ENCODE measurements at regions not wholly inside any gene's neighbourhood (a gene's known extent, or its start where the extent isn't known, plus 50 kb on each side); places are given as distances from the start of the nearest gene placed in this dataset.

GRCh38 chr7:131061818-131062217 is 265.9 kb upstream of the MKLN1 start:
- no peak overlapping the region for H3K4me3 ChIP-seq (ENCODE audit: low read length)
- no peak for DNase-seq (ENCODE audit: low read depth)
- TF ChIP-seq CTCF (conservative IDR thresholded peaks at IDR 0.05; ENCODE audit: low read depth, low read length): no peak

- no peak for DNase-seq (ENCODE audit: low read depth)
- no peak for TF ChIP-seq CTCF (conservative IDR thresholded peaks at IDR 0.05; ENCODE audit: low read depth, low read length)
- no peak overlapping the region for H3K4me3 ChIP-seq (ENCODE audit: low read length)
Observed at GRCh38 chr7:131066635-131067034, 261.0 kb upstream of the MKLN1 start.

GRCh38 chr7:131067220-131067619 is 260.5 kb upstream of the MKLN1 start:
- TF ChIP-seq CTCF (conservative IDR thresholded peaks at IDR 0.05; ENCODE audit: low read depth, low read length): no peak
- no peak for DNase-seq (ENCODE audit: low read depth)
- H3K4me3 ChIP-seq (ENCODE audit: low read length): no peak overlapping the region

- TF ChIP-seq CTCF (conservative IDR thresholded peaks at IDR 0.05; ENCODE audit: low read depth, low read length): peak; percentile 40
- no peak for DNase-seq (ENCODE audit: low read depth)
- no peak overlapping the region for H3K4me3 ChIP-seq (ENCODE audit: low read length)
Observed at GRCh38 chr7:131068604-131069021, 259.1 kb upstream of the MKLN1 start.

- TF ChIP-seq CTCF (conservative IDR thresholded peaks at IDR 0.05; ENCODE audit: low read depth, low read length): peak; percentile 39
- no peak overlapping the region for H3K4me3 ChIP-seq (ENCODE audit: low read length)
- no peak for DNase-seq (ENCODE audit: low read depth)
Observed at GRCh38 chr7:131071786-131072504, 255.7 kb upstream of the MKLN1 start.

- no peak for TF ChIP-seq CTCF (conservative IDR thresholded peaks at IDR 0.05; ENCODE audit: low read depth, low read length)
- DNase-seq (ENCODE audit: low read depth): no peak
- H3K4me3 ChIP-seq (ENCODE audit: low read length): no peak overlapping the region
Observed at GRCh38 chr7:131072505-131073091, 255.1 kb upstream of the MKLN1 start.

GRCh38 chr7:131074043-131074442 is 253.6 kb upstream of the MKLN1 start:
- no peak for TF ChIP-seq CTCF (conservative IDR thresholded peaks at IDR 0.05; ENCODE audit: low read depth, low read length)

More at GRCh38 chr7:131074043-131074442, 253.6 kb upstream of the MKLN1 start:
- H3K4me3 ChIP-seq (ENCODE audit: low read length): no peak overlapping the region
- DNase-seq (ENCODE audit: low read depth): no peak
